Stimulated activated CD8-positive, alpha-beta memory T cell treated with anti-CD3 and anti-CD28 coated beads, Interleukin-2, amount 100 ng/mL, for 48 hours (primary cell): ENCODE measurements at regions not wholly inside any gene's neighbourhood (a gene's known extent, or its start where the extent isn't known, plus 50 kb on each side); places are given as distances from the start of the nearest gene placed in this dataset.

Experiments used
- DNase-seq, 2 donors: peaks; one replicate each; pipeline ENCODE4 v3.0.0-alpha.2; 2020; ENCODE audit warnings: low read depth in 2 of 2

DNA sequence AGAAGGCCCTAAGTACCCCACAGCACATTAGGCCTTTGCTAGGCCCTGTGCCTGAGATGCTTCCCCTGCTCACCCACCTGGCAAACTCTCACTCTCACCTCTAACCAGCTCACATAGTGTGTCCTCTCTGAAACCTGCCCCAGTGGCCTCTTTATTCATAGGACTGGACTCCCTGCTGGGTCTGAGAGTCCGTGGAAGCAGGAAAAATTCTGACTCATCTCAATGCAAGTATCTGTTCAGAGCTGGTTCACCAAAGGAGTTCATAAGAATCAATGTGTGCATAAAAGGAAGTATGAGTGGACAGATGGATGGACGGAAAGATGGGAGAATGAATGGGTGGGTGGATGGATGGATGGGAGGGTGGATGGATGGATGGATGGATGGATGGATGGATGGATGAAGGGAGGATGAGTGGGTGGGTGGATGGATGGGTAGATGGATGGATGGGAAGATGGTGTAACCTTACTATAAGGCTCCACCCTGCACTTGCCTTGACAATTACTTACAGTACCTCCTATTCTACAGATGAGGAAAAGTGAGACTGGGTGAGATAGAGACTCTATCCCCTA lies 111.2 kb upstream of the ZMIZ1 start:
- DNase-seq: no peak

DNA sequence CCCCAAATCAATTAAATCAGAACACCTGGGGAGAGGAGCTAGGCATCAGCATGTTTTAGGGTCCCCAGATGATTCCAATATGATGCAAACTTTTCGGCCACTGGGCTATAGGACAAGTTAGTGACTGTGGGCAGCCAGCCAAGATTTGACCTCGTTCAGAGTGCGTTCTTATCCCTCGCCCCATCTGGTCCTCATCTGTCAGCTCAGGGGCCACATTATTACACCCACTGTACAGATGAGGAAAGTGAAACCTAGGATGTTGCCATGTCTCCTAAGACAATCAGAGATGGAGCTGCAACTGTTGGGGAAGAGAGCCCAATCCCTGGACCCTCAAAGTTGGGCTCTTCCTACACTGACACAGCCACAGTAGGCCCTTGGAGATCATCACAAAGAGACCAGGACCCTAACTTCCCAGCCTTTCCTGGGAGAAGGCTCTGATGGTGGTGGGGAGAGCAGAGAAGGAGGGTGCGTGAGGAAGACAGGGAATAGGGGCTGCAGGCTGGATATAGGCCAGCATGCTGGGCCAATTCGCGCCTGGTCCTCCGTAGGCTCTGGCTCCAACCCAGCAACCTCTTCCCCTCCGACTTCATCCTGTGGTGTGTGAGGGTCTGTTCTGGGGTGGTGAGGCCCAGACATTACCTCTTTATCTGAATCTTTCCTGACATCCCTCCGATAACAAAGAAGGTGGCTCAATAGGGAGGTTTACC lies 109.4 kb upstream of the ZMIZ1 start:
- DNase-seq: no peak

DNA sequence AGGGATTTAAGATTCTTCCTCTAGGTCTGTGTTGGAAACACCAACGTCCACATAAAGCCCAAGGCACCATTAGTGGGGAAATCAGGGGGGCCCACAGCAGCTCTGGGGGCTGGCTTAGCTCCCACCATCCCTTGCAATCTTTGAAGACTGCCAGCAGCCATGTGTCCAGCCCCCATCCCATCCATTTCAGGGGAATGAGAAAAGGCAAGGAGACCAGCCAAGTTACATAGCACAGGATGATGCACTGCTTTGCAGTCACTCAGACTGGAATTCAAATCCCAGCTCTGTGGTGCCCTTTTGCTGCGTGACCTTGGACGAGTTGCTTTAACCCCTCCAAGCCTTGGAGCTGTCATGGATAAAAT lies 108.9 kb upstream of the ZMIZ1 start:
- DNase-seq: no peak

DNA sequence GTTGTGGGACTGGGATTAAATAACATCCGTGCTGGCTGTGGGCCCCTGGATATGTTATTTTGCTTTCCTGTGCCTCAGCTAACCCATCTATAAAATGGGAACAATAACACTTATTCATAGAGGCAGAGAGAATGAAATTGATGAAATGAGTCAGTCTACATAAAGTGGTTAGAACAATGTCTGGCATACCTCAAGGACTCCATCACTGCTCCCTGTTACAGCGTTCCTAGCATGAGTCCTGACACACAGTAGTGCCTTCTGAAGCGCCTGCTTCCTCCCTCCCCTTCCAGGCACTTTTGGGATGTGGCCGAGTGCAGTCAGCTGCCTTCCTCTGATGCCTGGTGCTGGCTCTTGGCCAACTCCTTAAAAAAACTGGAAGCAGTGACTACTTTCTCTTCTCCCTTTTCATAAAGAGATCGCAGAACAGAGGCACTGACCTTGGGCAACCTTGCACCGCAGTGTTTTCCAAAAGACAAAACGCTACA lies 108.4 kb upstream of the ZMIZ1 start:
- no peak for DNase-seq

DNA sequence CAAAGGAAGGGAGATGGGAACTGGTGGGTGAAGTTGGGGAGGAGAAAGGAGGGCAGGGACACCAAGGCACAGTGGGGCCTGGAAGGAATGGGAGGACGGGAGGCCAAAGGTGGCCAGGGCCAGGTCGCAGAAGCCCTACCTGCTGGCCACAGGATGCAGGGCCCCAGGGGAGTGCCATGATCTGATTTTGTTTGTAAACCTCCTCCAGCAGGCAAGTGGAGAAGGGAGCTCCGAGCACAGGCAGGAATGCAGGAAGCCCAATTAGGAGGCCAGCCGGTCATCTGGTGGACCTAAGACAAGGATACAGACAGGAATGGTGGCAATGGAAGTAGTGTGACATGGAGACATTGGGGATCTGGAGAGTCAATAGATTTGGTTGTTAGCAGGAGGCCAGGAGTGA lies 107.0 kb upstream of the ZMIZ1 start:
- no peak for DNase-seq

DNA sequence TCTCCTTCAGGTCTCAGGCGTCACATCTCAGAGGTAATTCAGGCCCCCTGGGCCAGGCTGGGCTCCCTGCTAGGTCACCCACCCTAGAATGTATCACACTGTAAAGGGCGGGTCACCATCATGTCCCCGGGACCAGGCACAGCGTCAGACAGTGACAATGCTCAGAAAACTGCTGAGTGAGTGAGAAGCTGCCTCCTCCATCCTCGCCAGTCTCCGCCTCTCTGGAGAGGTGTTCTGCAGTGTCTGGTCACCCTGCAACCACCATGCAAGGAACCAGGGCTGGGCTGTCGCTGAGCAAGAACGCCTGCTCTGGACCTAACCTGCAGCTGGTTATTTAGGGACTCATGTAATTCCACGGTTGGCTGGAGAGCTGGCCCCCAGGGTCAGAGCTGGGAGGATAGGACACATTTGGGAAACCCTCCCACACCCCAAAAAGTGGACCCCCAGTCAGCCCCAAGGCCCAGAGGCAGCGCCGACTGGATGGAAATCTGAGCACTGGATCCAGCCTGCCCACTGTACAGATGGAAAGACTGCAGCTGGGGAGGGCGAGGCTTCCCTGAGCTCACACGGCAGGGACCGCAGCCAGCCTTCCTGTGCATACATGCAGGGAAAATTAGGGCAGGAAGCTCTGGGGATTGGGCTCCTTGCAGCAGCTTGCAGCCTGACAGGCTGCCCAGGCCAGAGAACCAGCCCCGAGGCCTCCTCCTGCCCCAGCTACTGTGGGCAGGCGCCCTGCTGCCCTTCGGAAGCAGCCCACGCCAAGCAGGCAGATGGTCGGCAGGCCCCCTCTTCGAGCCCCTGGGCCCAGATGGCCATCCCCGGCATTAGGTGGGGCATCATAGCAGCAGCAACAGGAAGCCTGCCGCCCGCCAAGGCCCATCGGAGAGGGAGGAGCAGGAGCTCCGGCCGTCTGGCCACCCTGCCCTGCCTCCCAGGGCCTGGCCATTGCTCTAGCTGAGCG lies 105.4 kb upstream of the ZMIZ1 start:
- DNase-seq: no peak

DNA sequence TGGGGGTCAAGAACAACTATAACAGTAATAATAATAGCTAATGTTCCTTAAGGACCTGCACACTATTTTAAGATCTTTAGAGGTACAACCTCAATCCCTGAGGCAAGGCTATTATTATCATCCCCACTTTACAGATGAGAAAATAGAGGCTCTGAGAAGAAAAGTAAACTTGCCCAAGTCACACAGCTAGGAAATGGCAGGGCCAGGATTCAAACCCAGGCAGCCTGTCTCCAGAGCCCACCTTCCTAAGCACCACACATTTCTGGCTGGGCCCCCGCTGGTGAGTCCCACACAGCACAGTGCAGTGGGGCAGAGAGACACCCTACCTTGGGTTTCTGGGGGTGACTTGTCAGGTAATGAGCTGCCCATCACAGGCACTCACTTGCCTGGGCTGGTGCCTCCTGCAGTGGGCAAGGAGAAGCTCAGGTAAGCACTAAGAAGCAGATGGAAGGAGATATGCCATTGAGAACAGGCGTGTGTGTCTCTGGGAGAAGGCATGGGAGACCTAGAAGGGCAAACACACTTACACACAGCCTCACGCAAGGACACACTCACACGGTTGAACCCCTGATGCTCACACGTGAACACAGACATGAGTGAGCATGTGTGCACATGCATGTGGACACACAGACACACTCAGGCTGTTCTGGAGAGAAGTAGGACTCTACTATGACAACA lies 104.4 kb upstream of the ZMIZ1 start:
- no peak for DNase-seq

DNA sequence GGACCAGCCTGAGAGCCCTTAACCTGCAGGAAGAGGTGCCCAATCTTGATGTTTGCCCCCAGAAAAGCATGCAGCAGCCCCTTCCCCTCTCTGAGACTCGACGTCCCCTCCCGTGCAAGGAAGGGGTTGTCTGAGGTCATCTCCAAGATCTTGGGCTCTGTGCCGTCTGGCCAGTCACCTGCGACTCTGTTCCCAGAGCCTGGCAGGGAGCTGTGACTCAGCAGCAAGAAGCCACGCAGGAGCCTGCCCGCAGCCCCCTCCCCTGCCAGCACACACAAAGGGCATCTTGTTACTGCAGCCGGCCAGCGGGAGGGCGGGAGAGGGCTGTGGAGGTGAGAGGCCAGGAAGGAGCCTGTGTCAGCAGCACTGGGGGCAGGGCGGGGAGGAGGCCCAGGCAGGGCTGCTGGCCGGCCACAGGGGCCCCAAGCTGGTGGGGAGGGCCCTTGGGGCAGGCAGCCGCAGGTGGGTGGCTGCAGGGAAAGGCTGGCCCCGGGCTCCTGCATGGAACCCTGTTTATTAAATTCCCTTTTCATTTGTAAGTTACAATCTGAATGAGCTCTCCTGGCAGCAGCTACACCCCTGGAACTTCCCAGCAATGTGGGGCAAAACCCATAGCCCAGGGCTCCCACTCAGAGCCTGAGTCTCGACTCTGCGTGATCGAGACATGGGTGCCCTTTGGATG lies 103.7 kb upstream of the ZMIZ1 start:
- no peak for DNase-seq

DNA sequence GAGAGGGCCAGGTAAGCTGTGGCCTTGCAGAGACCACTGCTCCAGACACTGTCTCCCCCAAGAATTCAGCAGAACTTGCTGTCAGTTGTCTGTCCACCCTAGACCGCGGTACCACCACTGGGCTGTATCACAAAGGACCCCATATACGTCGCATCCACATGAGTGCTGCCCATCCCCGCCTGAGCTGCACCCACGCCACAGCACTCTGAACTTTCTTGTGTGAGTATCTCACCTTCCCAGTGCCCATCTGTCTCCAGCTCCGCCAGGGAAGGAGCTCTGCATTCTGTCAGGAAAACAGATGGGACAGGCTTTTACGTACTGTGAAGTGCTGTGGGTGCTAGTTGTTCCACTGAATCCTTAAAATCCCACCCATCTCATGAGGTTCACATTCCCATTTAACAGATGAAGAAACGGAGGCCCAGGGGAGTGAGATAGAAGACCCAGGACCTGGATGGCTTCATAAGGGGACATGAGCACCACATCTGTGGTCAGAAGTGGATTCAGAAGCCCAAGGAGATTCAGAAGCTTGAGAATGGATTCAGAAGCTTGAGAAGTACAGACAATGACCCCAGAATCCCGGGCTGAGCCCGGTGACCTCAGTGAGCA lies 102.5 kb upstream of the ZMIZ1 start:
- no peak for DNase-seq

DNA sequence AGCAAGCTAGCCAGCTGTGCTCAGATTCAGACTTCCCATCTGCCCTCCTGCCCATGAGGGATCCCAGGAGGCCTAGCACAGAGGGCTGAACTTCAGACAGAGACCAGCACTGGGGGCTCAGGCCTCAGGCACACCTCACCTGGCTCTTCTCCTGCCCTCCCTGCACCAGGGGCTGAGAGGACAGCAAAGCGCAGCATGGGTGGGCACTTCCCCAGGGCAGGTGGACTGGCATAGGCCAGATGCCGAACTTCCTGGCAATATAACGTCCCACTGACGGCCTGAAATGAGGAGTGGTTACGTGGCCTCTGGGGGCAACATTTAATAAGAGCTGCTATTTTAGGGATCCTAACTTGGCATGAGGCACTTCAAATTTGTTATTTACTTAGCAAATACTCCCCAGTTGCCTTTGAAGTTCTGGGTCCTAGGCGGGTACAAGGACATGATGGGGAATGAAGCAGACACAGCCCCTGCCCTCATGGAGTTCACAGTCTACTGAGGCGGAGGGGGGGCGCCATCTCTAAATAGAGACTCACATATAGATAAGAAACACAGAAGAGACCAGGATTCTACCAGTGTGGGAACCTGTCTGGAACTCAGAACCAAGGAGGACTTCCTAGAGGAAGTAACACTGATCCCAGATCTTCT lies 101.8 kb upstream of the ZMIZ1 start:
- DNase-seq: no peak

DNA sequence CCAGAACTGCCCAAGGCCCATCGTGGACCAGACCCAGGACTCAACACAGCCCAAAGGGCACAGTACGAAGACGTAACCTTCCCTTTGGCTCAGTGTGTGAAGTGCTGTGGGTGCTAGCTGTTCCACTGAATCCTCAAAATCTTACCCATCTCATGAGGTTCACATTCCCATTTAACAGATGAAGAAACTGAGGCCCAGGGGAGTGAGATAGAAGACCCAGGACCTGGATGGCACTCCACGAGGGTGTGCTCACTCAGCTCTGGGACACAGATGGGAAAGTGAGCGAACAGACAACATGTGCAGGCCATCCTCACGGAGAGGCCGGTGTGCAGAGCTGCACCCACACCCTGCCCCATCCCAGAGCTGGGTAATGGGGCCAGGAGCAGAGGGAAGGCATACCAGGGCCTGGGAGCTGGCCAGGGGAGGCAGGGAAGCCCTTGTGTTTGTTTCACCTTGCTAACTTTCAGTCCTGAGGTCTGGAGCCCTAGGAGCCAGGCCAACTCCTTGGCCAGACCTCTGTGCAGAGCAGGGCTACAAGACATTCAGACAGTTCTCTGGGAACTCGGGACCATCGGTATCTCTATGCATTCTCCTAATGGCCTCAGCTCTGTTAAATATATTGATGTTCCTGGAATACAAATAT lies 100.3 kb upstream of the ZMIZ1 start:
- DNase-seq: no peak

DNA sequence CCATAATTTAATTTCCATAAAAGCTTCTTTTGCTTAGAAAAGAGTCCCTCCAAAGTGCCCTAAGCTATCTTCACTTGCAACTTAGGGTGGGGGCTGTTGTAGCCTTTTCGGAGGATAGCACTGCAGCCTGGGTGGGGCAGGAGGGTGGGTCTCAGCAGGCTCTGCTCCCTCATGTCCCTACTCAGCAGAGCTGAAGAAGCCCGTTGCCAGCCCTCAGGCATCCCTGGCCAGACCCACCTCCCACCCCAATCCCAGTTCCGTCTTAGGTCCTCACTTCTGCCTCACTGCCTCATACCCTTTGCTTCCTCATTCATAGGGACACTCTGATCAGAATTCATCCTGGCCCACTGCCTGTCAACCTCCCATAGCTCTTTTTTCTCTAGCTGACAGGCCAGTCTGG lies 99.8 kb upstream of the ZMIZ1 start:
- no peak for DNase-seq

DNA sequence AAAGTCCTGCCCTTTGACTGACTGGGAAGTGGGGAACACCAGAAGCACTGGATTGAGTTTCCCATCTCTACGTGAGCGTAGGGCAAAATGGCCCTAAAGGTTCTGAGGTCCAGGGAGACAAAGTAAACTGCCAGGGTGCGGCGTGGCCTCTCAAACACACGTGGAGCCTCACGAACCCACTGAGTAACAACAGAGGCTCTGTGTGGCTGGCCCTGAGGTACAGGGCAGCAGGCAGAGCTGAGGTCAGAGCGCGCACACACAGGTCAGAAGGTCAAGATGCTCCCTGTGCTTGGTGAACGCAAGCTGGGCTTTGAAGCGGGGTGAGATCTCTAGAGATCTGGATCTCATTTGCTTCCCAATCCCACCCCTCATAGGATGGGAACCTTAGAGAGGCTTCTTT lies 99.0 kb upstream of the ZMIZ1 start:
- DNase-seq: no peak

DNA sequence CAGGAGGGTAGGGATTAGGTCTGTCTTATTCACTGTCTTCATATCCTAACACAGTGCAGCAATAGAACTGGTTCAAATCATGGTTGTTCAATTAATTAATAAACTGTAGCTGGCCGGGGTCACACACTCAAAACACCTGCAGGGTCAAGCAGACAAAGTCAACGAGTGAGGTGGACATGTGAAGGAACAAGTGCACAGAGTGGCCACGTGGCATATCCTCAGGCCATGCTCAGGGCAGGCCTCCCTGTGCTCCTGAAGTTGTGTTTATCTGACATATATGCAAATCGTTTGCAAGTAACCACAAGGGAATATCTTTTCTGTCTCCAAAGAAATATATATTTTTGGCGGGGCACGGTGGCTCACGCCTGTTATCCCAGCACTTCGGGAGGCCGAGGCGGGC lies 98.5 kb upstream of the ZMIZ1 start:
- no peak for DNase-seq

DNA sequence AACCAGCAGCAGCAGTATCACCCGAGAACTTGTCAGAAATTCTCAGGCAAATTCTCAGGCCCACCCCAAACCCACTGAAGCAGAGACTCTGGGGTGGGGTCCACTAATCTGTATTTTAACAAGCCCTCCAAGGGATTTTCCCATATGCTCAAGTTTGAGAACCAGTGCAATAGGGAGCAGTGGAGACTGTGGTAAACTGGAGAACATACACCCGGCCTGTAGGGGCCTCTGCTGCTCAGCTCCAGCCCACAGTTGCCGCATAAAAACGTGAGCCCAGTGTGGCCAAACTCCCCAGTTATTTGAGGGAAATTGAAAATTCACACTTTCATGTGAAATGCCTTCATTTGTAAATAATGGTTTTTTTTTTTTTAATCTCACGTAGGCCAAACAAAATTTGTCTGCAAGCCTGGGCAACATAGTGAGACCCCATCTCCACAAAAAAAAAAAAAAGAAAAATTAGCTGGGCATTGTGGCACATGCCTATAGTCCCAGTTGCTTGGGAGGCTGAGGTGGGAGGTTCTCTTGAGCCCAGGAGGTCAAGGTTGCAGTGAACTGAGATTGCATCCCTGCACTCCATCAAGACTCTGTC lies 97.6 kb upstream of the ZMIZ1 start:
- no peak for DNase-seq

DNA sequence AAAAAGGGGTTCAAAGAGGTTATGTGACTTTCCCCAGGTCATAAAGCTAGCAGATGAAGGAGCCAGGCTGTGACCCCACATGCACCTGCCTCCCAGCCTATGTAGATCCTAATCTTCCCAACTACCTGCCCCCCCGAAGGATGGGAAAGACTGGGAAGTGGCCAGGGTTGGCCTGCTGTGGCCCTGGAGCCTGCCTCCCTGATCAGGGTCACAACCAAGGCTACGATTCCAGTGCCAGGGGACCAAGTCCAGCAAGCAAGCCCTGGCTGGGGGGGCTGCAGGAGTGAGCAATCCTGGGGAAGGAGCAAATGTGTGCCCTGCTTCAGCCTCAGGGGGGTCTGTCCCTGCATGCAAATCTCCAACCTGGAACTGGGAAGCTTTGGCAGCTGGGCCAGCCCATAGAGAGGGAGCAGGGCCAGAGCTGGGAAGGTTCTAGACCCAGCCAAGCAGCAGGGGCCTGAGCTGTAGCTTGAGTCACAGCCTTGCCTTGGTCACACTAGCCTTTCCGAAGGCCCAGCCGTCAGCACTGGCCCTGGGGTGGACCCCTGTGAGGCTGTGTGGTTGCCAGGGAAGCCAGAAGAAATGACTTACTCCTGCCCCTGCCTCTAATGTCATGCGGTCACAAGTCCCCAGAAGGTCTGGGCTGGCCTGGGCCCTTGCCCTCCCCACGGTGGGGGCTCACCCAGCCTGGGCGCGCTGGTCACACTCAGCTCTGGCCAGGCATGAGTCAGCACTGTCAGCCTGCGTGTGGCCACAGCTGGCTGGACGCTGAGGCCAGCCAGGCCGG lies 96.4 kb upstream of the ZMIZ1 start:
- no peak for DNase-seq

DNA sequence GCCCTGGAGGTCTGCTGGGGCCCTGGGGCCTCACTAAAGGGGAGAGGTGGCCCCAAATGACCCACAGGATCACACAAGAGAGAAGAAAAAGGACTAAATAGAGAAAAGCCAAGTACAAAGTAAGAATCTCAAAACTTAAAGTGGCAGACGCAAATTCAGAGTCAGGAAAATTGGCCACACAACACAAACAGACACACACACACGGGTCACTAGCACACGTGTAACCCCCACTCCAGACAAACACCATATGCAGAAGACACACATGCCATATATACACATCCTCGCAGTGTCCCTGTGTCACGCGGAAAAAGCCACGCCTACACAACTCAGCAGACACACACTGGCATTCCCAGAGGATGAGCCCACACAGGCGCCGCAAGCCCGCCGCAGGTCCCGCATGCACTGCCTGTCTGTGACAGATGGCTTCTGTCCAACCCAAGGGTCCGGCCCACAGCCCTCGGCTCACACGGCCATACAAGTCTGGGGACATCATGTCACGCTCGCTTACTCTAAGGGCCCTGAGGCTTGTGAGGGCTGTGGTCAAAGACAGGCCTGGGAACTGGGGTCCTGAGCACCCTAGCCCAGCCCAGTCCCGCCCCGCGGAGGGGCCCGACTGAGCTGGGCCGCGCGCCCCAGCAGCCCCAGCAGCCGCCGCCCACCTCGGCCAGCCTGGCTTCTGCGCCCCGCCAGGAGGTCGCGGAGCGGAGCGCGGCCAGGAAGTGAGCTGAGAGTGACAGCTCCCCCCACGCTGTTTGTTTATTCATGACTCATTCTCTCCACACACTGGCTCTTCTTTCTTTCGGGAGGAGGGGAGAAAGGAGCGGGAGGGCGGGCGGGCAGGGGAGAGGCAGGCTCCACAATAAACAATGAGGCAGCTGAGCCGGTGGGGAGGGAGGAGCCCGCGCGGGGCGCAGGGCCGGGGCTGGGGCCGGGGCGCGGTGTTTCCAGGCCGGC lies 95.5 kb upstream of the ZMIZ1 start:
- DNase-seq: peak; percentile 64 to 69
